Activated CD4-positive, alpha-beta T cell treated with anti-CD3 and anti-CD28 coated beads, Interleukin-2, amount 10 ng/mL, durations not matched to agents 7 days and 5 days (primary cell): ENCODE measurements at regions not wholly inside any gene's neighbourhood (a gene's known extent, or its start where the extent isn't known, plus 50 kb on each side); places are given as distances from the start of the nearest gene placed in this dataset.

ENCODE experiments used
- CTCF ChIA-PET: fragments of 350-600 bp; sonication (Branson Sonifier 250); formaldehyde crosslinking; loops from one replicate; lab custom pipeline; 2021; ENCODE audit warnings: antibody characterized with exemption; lab: Charles Lee
- POLR2A ChIA-PET: fragments of 350-600 bp; sonication (Branson Sonifier 250); formaldehyde crosslinking; loops from one replicate; lab custom pipeline; 2021; ENCODE audit warnings: antibody characterized with exemption; lab: Charles Lee
- DNase-seq: peaks from one replicate; pipeline ENCODE4 v3.0.0-alpha.2; 2020
- H3K27ac Mint-ChIP-seq: one replicate; pipeline ENCODE4 v1.8.0; 2021; ENCODE audit warnings: mild to moderate bottlenecking, moderate library complexity, mixed read lengths
- H3K27me3 Mint-ChIP-seq: one replicate; pipeline ENCODE4 v1.8.0; 2021; ENCODE audit warnings: mixed read lengths
- H3K36me3 Mint-ChIP-seq: one replicate; pipeline ENCODE4 v1.8.0; 2021; ENCODE audit warnings: low read depth, mixed read lengths
- H3K4me1 Mint-ChIP-seq: one replicate; pipeline ENCODE4 v1.8.0; 2021; ENCODE audit warnings: mixed read lengths
- H3K4me3 Mint-ChIP-seq: one replicate; pipeline ENCODE4 v1.8.0; 2021; ENCODE audit warnings: mild to moderate bottlenecking, moderate library complexity, mixed read lengths
- H3K9me3 Mint-ChIP-seq: one replicate; pipeline ENCODE4 v1.8.0; 2021; ENCODE audit warnings: mixed read lengths

DNA sequence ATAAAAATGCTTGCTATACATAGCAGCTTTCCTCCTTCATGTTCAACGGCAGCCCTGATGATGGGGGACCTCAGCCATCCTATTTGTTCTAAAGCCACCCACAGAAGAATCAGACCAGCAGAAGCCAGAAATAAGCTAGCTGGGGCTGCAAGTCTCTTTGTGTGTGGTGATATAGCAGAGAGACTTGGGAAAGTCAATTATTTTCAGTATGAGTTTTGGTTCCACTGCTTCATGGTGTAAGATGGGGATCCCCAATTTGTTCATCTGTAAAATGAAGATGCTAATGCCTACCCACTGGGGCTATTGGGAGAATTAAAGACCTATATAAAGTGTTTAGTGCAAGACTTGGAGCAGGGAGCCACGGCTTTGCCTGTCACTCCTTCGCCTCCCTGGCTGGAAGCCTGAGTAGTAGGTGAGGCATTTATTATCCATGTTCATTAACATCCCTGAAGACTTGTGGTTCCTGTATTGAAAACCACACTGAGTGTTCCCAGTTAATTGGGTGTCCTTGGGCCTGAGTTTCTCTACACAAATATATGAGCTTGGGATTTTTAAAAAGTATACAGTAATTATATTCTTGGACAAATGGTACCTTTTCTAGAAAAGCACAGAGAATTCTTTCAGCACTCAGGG is 210.1 kb upstream of the SLC24A2 start:
- H3K36me3 Mint-ChIP-seq = peaks cover 27% of the 10 kb centered on the region
- no peaks in the 10 kb centered on the region for H3K27me3 Mint-ChIP-seq
- no peak for DNase-seq
- CTCF ChIA-PET = interaction anchor here (0.6 to 3.1 kb wide), 4 partner anchors 10 to 563 kb away, joined by 3 to 9 read pairs (median 4); no protein-coding TSS in a partner anchor
- peaks cover 20% of the 10 kb centered on the region for H3K9me3 Mint-ChIP-seq
- POLR2A ChIA-PET = interaction anchor here (1.3 kb wide), 1 partner anchor 624 kb away, joined by 3 read pairs; the partner anchor contains the start of gene MLLT3
- H3K27ac Mint-ChIP-seq = peak overlapping the region; percentile 85
- H3K4me1 Mint-ChIP-seq = peaks cover 53% of the 10 kb centered on the region
- H3K4me3 Mint-ChIP-seq = no peak overlapping the region

DNA sequence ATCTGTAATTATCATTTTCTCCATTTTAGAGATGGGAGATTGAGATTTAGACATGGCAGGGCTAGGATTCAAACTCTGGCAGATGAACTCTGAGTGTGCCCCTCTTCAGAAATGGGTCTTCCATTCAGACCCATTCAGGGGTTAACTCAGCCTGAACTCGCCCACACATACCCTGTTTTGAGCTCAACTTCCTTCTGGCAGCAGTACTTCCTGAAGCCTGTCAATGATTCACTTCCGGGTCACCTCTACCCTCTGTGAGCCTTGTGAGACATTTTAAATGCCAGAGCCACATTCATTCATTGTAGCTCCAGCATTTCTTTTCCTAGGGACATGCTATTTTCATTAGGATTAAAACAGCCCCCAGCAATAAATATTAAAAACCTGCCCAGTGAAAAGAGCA is 209.3 kb upstream of the SLC24A2 start:
- H3K36me3 Mint-ChIP-seq = peaks cover 27% of the 10 kb centered on the region
- POLR2A ChIA-PET = no interaction called here
- DNase-seq = no peak
- H3K4me3 Mint-ChIP-seq = no peak overlapping the region
- peak overlapping the region; percentile 85 for H3K27ac Mint-ChIP-seq
- peaks cover 53% of the 10 kb centered on the region for H3K4me1 Mint-ChIP-seq
- H3K27me3 Mint-ChIP-seq = no peaks in the 10 kb centered on the region
- CTCF ChIA-PET = interaction anchor here (0.9 kb wide), 1 partner anchor 9 kb away, joined by 3 read pairs; no protein-coding TSS in a partner anchor
- H3K9me3 Mint-ChIP-seq = peaks cover 20% of the 10 kb centered on the region

DNA sequence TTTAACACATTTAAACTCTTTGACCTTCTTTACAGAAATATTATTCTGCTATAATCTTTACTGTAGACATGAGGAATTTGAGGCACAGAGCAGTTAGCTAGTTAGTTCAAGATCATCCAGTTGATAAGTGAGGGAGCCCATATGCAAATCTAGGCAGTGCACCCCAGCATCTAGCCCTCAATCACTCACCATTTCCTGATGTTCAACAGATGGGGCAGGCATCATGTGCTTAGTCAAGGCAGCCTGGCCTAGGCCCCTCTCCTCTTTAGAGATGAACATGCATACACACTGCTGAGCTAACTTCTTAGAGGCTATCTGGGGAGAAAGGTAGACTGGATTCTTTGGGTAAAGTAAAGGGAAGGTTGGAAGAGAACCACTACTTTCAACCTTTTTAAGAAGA is 206.8 kb upstream of the SLC24A2 start:
- ChIA-PET POLR2A (no interaction called here), CTCF (no interaction called here)
- no peak for DNase-seq
- Mint-ChIP-seq H3K4me1 (peaks cover 54% of the 10 kb centered on the region), H3K27me3 (no peaks in the 10 kb centered on the region), H3K9me3 (peaks cover 19% of the 10 kb centered on the region), H3K36me3 (peaks cover 27% of the 10 kb centered on the region), H3K27ac (no peak overlapping the region), H3K4me3 (no peak overlapping the region)

- H3K9me3 Mint-ChIP-seq = peaks cover 17% of the 10 kb centered on the region
- H3K4me1 Mint-ChIP-seq = peaks cover 42% of the 10 kb centered on the region
- DNase-seq = no peak
- no peak overlapping the region for H3K27ac Mint-ChIP-seq
- ChIA-PET POLR2A (no interaction called here), CTCF (no interaction called here)
- no peaks in the 10 kb centered on the region for H3K27me3 Mint-ChIP-seq
- H3K36me3 Mint-ChIP-seq = peaks cover 24% of the 10 kb centered on the region
- H3K4me3 Mint-ChIP-seq = no peak overlapping the region
Observed at GRCh38 chr9:19994296-19994695, 205.5 kb upstream of the SLC24A2 start.

DNA sequence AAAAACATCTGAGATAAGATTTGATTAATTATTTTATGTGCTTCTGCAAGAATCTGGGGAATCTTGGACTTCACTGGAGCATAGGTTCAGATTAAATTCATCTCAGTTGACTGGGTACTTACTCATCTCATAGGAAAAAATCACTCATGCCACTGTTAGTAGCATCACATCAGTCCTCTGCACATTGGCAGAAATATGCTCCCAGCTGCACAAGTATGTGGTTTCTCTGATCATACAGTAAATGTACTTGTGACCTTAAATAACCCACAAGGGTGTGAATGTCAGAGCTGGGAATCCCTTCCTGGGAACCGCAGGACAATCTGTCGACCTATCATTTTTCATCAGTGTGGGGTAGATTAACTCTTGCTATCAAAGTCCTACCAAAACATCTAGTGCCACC is 203.7 kb upstream of the SLC24A2 start:
- peaks cover 10% of the 10 kb centered on the region for H3K36me3 Mint-ChIP-seq

DNA sequence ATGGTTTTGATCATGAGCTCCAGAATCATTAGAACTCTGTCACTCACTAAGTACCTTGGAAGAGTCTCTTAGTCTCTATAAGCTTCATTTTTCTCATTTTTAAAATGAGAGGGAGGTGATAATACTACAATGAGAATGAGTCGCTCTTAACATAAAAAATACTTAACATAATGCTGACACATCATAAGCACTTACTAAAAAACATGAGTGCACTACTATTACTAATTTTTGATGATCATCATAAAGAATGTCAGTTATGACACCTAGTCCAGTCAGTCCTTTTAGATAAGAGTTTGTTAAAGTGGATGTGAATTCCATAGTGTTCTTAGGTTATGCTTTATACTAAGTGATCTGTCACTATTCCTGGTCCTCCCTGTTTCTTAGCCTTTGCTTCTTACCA is 200.4 kb upstream of the SLC24A2 start:
- no peak overlapping the region for H3K4me3 Mint-ChIP-seq
- H3K27me3 Mint-ChIP-seq = no peaks in the 10 kb centered on the region
- peaks cover 2% of the 10 kb centered on the region for H3K4me1 Mint-ChIP-seq
- H3K36me3 Mint-ChIP-seq = no peaks in the 10 kb centered on the region
- DNase-seq = no peak
- H3K9me3 Mint-ChIP-seq = peaks cover 2% of the 10 kb centered on the region
- H3K27ac Mint-ChIP-seq = no peak overlapping the region
- ChIA-PET POLR2A (no interaction called here), CTCF (interaction anchor here (0.6 to 1.4 kb wide), 2 partner anchors 8 to 468 kb away, joined by 3 read pairs; no protein-coding TSS in a partner anchor)

More for the DNA sequence above, 203.7 kb upstream of the SLC24A2 start:
- Mint-ChIP-seq H3K27ac (no peak overlapping the region), H3K4me1 (peaks cover 26% of the 10 kb centered on the region), H3K27me3 (no peaks in the 10 kb centered on the region), H3K9me3 (peaks cover 9% of the 10 kb centered on the region), H3K4me3 (no peak overlapping the region)
- POLR2A ChIA-PET = no interaction called here
- CTCF ChIA-PET = no interaction called here
- no peak for DNase-seq

DNA sequence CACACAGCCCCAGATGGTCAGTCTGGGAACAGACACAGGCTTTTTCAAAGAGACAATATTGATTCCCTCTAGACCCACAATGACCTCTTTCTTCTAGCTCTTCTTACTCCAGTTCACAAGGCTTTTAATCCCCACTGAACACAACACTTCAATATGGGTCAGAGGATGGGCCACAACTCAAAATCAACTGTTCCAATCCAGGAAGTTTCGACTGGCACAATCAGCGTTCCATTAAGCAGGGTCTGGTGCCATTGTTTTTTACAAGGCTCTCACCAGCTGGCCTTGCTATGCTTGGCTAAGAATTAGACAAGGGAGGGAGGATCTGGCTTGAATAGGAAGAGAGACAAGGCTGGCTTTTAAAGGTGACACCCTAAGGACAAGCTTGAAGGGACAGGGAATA is 199.4 kb upstream of the SLC24A2 start:
- CTCF ChIA-PET = interaction anchor here (1.1 to 1.4 kb wide), 2 partner anchors 9 to 16 kb away, joined by 3 to 4 read pairs; no protein-coding TSS in a partner anchor

GRCh38 chr9:19985081-19985480 is 196.2 kb upstream of the SLC24A2 start:
- no peak overlapping the region for H3K4me3 Mint-ChIP-seq
- POLR2A ChIA-PET = no interaction called here
- no peaks in the 10 kb centered on the region for H3K9me3 Mint-ChIP-seq
- H3K27ac Mint-ChIP-seq = no peak overlapping the region
- CTCF ChIA-PET = no interaction called here
- no peaks in the 10 kb centered on the region for H3K36me3 Mint-ChIP-seq
- no peaks in the 10 kb centered on the region for H3K4me1 Mint-ChIP-seq
- no peak for DNase-seq
- H3K27me3 Mint-ChIP-seq = no peaks in the 10 kb centered on the region

More for the DNA sequence above, 199.4 kb upstream of the SLC24A2 start:
- Mint-ChIP-seq H3K27ac (no peak overlapping the region), H3K9me3 (peaks cover 2% of the 10 kb centered on the region), H3K4me1 (peaks cover 2% of the 10 kb centered on the region), H3K4me3 (no peak overlapping the region), H3K27me3 (no peaks in the 10 kb centered on the region), H3K36me3 (no peaks in the 10 kb centered on the region)
- POLR2A ChIA-PET = no interaction called here
- no peak for DNase-seq

- Mint-ChIP-seq H3K9me3 (peaks cover 14% of the 10 kb centered on the region), H3K36me3 (peaks cover 5% of the 10 kb centered on the region), H3K4me1 (peaks cover 17% of the 10 kb centered on the region), H3K27ac (peak overlapping the region; percentile 33), H3K27me3 (no peaks in the 10 kb centered on the region), H3K4me3 (no peak overlapping the region)
- POLR2A ChIA-PET = no interaction called here
- peak; percentile 44 for DNase-seq
- CTCF ChIA-PET = no interaction called here
Observed at GRCh38 chr9:19976226-19976625, 187.4 kb upstream of the SLC24A2 start.

GRCh38 chr9:19975499-19975898 is 186.7 kb upstream of the SLC24A2 start:
- H3K27ac Mint-ChIP-seq = no peak overlapping the region
- H3K4me3 Mint-ChIP-seq = no peak overlapping the region
- DNase-seq = no peak
- peaks cover 14% of the 10 kb centered on the region for H3K9me3 Mint-ChIP-seq
- no peaks in the 10 kb centered on the region for H3K27me3 Mint-ChIP-seq
- POLR2A ChIA-PET = no interaction called here
- H3K36me3 Mint-ChIP-seq = peaks cover 5% of the 10 kb centered on the region
- CTCF ChIA-PET = no interaction called here
- peaks cover 17% of the 10 kb centered on the region for H3K4me1 Mint-ChIP-seq

DNA sequence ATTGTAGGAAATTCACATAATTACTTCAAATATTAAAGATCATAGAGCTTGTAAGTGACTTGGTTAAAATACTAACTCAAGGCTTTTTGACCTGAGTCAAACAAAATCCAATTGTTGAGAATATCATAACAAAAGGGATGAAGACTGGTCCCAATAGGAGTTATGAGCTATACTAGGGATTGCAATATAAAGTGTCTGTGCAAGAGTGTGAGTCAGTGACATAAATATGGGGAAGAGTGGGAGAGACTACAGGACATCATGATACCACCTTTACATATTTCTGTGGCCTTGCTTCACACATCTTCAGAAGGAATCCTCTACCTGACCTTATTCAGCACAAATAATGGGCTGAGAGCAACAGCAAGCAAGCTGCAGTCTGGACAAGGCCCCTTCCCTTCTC is 180.9 kb upstream of the SLC24A2 start:
- no peaks in the 10 kb centered on the region for H3K27me3 Mint-ChIP-seq
- POLR2A ChIA-PET = no interaction called here
- DNase-seq = no peak

DNA sequence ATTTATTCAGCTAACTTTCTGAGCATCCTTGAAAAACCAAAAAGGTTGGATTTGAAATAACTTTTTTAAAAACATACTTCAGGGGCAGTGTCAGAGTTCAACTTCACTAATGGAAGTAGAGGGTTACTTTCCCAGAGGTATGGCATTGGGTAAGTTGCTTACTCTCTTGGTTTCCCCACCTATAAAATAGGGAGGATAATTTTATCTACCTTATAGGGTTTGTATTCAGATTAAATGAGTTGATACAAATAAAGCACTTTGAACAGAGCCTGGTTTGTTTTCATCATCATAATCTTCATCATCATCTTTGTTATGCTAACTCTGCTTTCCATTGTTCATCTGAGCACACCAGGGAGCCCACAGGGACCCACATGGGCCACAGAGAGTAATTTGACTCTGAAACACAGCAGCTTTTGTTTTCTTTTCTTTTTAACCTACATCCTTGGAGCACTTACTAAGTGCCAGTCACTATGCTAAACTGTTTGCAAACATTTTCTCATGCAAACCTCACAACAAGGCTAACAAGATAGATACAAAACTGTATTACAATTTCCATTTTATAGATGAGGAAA is 179.1 kb upstream of the SLC24A2 start:
- Mint-ChIP-seq H3K4me3 (no peak overlapping the region), H3K4me1 (peaks cover 8% of the 10 kb centered on the region), H3K27ac (no peak overlapping the region), H3K36me3 (peaks cover 1% of the 10 kb centered on the region), H3K9me3 (peaks cover 7% of the 10 kb centered on the region), H3K27me3 (peaks cover 1% of the 10 kb centered on the region)
- ChIA-PET CTCF (interaction anchor here (1.8 kb wide), 1 partner anchor 9 kb away, joined by 4 read pairs; no protein-coding TSS in a partner anchor), POLR2A (no interaction called here)
- DNase-seq = no peak

More for the DNA sequence above, 180.9 kb upstream of the SLC24A2 start:
- H3K36me3 Mint-ChIP-seq = no peaks in the 10 kb centered on the region
- H3K4me1 Mint-ChIP-seq = peaks cover 8% of the 10 kb centered on the region
- H3K9me3 Mint-ChIP-seq = peaks cover 5% of the 10 kb centered on the region
- no peak overlapping the region for H3K27ac Mint-ChIP-seq
- H3K4me3 Mint-ChIP-seq = no peak overlapping the region
- CTCF ChIA-PET = interaction anchor here (1.2 kb wide), 1 partner anchor 8 kb away, joined by 3 read pairs; no protein-coding TSS in a partner anchor

- Mint-ChIP-seq H3K9me3 (peaks cover 7% of the 10 kb centered on the region), H3K27me3 (peaks cover 1% of the 10 kb centered on the region), H3K4me1 (peaks cover 8% of the 10 kb centered on the region), H3K27ac (no peak overlapping the region), H3K36me3 (peaks cover 1% of the 10 kb centered on the region), H3K4me3 (no peak overlapping the region)
- POLR2A ChIA-PET = no interaction called here
- CTCF ChIA-PET = interaction anchor here (1.8 kb wide), 1 partner anchor 9 kb away, joined by 4 read pairs; no protein-coding TSS in a partner anchor
- DNase-seq = no peak
Observed at GRCh38 chr9:19967216-19967887, 178.5 kb upstream of the SLC24A2 start.
